NCI-H2107 treated with DMSO at 0.1 percent for 48 hours (cell line): ENCODE measurements at regions not wholly inside any gene's neighbourhood (a gene's known extent, or its start where the extent isn't known, plus 50 kb on each side); places are given as distances from the start of the nearest gene placed in this dataset.
"Not testable (repeated sequence)": the region's sequence is repeated elsewhere in the genome, so short reads cannot be mapped to it uniquely, and the experiment has no call there.

Experiments used
- DNase-seq: peaks from one replicate; lab custom pipeline; 2025; ENCODE audit not compliant: unreplicated experiment; lab: John Stamatoyannopoulos, UW

DNA sequence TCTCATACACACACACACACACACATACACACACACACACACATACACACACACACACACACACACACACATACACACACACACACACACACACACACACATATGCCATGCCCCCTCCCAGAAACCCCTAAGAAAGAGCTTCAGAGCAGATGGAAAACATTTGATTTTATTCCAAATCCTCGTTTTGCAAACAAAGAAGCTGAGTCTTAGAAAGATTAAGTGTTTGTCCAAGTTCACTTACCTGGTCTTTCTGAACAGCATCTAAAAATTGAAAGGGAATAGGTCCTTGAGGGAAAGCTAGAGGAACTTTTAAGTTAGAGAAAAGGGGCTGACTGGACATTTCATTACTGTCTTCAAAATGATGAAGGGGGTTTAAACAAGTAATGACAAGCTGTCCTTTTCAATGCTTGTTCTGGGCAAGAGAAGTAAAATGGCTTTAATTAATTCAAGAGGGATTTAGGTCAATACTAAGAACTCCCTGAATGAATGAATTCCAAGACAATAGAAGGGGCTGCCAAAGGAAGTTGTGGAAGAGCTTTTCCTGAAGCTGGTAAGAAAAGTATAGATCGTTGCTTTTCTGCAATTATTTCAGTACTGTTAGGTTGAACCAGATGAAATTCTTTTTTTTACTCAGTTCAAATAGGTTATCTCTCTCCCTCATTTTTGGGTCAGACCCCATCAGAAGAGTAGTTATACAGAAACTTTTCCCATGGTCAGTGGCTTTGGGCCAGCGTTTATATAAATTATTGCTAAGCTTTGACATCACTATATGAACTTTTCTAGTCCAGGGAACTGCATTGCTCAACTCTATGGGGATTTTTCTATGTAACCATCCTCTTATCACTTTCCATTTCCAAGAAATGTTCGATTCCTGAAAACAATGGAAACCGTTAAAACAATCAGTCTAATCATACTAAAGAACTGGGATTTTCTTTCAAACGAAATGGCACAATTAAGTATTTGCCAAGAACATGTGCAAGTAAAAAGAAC, 261.4 kb downstream of the MTERF1 start:
- no peak for DNase-seq

DNA sequence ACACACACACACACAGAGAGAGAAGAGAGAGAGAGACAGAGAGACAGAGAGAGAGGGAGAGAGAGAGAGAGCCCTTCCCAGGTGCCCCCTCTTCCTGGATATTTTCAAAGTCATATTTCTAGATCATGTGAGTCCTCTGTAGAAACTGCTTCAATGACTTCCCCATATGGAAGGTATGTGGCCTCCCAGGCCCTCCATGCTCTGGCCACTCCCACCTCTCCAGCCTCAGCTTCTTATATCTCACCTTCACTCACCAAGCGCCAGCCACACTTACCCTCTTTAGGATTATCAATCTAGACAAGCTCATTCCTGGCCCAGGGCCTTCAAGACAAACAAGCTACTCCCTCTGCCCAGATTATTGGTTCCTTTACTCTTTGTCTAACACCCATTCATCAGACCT, 259.7 kb downstream of the MTERF1 start:
- DNase-seq: no peak

DNA sequence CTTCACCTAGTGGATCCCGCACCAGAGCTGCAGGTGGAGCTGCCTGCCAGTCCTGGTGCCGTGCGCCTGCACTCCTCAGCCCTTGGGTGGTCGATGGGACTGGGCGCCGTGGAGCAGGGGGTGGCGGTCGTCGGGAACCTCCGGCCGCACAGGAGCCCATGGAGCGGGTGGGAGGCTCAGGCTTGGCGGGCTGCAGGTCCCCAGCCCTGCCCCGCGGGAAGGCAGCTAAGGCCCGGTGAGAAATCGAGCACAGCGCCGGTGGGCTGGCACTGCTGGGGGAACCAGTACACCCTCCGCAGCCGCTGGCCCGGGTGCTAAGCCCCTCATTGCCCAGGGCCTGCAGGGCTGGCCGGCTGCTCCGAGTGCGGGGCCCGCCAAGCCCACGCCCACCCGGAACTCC, 253.2 kb downstream of the MTERF1 start:
- not testable (repeated sequence) for DNase-seq

DNA sequence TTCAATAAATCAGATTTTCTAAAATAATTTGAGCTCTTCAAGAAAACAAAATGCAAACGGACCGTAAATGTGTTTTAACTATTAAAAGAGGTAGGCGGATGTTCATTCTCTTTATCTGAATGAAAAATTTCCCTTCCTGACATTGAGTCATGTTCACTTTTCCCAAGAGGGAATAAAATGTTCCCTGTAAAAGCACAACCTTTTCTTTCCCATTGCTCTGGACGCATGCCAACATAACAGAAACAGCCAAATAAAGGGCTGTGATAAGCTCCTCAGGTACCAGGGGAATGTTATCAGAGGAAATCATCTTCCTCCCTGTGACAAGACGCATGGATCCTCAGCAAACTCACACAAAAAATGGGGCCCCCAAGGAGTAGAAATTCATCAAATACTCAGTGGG, 251.8 kb downstream of the MTERF1 start:
- no peak for DNase-seq

DNA sequence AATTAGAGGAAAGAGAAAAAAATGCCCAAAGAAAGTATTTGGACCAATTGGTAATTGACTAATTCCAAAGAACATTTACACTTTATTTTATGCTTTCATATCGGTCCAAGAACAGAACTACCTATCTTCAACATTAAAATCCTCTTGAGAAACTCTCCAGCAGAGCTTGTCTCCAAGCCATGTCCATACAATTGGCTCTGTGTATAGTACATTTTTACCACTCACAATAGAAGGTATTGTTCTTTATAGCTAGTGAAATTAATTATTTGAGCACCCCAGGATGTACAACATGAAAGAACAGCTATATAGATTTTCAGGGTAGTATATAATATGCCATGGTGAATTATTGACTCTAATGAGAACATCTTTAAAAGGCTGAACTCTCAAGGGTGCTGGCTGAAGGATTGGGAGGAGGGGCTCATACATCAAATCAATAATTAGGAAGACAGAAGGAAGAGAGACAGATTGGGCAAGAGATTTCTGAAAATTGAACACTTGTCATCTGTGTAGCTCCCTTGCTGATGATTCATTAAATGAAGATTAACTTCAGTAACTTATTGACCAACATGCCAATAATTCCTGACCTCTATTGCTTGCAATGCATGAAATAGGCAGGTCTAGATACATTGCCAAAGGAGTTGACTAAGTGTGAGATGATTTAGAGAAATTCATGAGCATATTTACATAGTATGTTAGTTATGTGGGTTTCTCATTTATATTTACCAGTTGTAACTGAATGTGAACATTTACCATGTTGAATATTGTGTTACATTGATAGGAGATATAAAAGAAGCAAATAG, 249.7 kb downstream of the MTERF1 start:
- DNase-seq: no peak

DNA sequence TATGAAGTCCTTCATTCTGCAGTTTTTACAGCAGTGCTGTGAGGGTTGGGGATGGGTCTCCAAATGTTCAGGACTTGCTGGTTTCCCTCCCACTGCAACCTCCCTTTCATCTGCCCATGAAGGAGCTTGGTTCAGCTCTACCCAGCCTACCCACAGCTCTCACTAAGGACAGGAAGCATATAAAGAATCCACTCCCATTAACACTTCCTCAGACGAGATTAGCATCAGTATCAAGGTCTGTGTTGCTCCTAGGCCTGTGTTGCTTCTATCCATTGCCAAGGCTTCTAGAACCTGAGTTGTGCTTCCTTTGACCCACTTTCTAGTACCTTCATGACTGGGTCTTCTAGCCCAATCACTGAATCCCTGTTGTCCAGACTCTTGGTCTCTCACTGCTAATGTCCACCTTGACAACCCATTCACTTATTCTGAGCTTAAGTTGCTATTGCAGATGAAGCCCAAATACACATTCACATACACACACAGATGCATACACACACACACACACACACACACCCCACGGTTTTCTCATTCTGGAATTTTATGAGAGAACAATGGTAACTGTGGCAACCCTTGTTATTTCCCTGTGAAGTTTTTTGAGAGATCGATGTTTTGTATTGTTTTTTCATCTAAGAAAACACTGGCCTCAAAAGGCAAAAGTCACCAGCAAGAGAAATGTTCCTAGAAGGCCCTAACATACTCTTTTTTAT, 248.1 kb downstream of the MTERF1 start:
- DNase-seq: no peak

DNA sequence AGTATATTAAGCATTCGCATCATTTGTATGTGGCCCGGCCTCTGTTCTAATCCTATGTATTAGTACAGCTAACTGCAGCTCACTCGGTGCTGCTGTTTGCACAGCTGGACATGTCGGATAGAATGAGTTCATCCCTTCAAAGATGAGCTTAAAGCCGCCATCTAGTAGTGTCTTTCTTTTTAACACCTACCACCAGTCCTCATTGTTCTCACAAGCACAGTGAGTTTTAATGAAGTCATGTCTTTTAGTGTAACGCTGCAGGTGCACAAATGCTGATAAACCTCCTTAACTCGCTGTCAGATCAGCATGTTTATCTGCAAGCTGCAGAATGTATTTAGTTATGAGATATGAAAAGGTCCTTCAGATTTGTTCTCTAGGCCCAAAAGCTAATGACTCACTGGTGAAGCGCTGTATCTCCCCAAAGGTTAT, 247.5 kb downstream of the MTERF1 start:
- no peak for DNase-seq

DNA sequence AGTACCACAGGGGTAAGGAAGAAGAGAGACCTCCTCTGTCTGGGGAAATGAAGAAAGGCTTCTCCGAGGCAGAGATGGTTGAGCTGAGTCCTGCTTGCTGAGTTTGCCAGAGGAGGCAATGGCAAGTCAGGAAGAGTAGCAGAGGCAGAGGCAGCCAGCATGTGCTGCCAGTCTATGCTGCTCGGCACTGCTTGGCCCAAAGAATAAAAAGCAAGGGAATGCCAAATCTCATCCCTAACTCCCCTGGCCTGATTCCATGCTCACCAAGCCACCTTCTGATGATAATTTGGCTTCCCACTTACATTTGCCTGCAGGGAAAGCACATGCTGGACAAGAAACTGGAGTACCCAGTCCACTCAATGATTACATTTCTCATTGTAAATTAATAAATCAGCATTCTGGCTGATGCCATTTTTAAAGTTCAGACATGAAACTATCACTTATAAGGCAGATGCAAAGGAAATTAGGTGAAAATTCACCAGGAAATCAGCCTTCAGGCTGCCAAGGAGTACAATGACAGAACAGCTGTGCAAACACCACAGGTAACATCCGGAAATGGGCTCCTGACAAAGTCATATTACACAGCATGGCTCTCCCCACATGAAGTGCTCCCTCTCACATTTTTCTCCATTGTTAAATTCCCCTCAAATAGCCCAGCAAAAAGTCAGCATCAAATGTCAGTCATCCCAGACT, 245.9 kb downstream of the MTERF1 start:
- DNase-seq: peak; percentile 94

DNA sequence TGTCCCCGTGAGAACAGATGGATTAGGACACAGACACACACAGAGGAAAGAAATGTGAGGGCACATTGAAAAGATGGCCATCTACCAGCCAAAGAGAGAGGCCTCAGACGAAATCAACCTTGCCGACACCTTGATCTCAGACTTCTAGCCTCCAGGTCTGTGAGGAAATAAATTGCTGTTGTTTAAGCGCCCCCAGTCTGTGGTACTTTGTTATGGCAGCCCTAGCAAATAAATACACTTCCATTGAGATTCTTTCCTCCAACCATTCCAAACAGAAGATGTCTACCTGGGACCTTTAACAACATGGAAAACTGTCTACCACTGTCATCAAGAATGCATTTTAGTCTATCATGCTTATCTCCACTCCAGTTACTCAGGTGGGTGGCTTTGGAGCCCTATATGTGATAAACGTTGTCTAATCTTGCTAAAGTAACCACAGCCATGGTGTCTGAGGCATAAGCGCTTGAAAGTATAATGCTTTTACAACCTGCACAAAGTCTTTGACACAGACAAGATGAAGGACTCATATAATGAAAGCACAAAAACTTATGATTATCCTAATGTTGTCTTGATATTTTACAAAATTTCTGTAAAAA, 244.3 kb downstream of the MTERF1 start:
- no peak for DNase-seq

DNA sequence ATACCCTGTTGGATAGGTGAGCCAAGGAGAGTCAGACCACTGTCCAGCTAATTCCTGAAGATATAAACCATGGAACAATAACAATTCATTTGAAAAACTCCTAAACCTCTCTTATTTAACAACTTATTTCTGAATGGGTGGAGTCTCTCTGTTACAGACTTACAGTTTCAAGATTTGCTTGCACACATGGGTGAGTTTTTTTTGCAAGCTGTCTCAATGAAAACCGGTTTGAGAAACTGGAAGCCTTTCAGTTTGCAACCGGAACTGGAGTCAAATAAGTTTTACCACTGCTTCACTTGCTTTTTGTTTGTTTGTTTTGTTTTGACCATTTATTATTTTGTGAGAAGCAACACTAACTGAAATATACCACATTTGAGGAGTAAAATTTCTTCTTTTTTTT, 243.8 kb downstream of the MTERF1 start:
- no peak for DNase-seq

DNA sequence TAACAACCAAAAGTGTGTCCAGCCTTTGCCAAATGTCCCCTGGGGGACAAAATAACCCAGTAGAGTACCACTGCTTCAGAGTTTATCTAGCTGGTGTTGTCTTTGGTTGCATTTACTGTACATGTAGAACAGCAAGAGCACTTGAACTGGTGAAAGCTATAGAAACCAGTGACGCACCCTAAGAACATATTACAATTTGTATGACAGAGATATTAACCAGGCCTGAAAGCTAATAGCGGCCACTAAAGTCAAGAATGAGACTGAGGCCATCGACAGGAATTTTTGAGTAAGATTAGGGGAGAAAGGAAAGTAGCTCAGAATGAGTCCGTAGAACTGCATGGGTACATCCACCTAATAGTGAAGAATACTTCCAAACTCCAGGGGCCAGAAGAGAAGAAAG, 236.2 kb downstream of the MTERF1 start:
- no peak for DNase-seq

DNA sequence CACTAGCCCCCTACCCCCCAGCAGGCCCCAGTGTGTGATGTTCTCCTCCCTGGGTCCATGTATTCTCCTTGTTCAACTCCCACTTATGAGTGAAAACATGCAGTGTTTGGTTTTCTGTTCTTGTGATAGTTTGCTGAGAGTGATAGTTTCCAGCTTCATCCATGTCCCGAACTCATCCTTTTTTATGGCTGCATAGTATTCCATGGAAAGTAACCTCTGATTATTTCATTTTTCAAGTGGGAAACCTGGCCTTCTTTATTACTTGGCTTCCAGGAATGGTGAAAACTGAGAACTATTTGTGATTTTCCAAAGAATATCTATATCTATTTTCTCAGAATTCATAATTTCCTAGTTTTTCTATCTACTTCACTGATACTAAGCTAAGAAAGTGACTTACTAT, 235.0 kb downstream of the MTERF1 start:
- no peak for DNase-seq

DNA sequence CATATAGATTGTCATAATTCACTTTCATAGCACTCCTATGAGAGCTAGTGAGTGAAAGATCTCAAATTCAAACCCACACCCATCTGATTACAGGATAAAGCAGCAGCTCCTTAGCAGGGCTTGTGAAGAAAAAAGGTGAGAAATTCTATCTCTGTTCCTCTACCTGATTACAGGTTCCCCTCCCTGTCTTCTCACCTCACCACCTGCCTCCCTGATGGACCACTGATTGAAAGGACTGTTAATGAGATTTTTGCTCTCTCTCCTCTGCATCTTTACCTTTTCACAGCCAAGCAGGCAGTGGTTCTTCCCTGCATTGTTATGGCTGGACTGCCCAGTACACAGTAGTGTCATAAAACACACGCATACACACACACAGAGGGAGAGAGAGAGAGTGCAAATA, 228.5 kb downstream of the MTERF1 start:
- DNase-seq: no peak

DNA sequence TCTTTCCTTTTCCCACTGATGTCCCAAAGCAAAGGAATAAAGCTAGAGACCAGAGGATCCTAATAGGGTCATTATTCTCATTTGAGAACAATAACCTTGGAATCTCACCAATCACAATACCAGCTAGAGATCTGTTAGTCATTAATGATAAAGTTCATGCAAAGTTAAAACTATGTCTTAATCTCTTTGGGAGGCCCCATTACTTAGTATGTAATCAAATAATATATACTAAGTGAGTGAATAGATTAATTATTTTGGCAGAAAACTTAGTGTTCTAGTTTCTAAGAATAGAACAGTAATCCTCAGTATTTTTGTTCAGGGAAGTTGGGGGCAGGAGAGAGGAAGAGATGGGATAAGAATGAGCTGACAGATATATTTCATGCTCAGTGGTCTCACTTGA, 227.2 kb downstream of the MTERF1 start:
- DNase-seq: no peak

DNA sequence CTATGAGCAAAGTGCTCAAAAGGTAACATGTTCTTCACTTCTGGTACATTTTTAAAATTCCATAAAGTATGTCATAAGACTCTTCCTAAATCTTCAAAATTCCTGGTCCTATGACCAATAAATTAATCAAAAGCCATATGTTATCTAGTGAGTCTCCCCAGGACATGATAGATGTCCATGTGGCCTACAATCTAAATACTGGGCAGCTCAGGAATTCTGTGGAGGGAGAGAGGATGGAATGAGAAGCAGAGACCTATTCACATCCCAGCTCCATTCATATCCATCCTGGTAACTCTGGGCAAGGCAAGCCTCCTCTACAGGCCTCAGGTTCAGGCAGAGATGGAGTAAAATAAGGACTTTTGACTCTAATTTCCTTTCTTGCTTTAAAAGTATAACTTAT, 224.8 kb downstream of the MTERF1 start:
- no peak for DNase-seq

DNA sequence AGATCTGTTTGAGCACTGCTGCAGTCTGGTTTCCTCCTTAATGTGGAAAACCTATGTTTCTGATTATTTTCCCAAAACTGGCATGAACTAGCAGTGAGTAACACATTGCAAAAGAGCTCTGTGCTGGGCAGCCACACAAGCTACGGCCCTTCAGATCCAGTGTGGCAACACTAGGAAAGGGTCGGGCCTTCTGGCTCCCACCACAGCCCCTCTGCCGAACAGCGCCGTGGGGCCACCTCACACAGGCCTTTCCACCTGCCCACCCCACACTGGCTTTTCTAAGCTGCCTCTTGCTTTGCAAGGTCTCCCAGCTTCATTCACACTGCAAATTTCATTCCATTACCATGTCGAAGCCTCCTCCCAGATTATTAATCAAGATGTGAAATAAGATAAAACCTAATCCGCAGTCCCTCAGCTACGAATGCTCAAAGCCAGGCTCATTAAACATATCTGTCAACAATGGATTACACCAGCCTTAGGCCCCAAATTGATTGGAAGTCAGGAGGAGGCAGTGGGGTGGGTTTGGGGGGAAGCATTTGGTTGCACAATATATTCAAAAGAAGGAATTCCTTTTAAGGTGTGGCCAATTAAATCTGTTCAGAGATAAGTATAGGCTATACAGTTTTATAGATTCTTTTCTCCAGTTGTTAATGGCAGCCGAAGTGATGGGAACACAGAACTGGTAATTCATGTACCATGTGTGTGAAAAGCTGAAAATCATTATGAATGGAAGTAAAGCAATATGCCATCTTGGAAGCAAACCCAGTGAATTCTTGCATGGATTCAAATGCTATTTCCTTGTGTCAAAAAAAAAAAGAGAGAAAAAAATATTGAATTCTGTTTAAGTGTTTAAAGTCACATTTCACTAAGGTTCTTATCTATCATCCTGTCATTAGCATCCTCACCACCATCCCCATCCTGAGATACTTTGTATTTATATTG, 223.7 kb downstream of the MTERF1 start:
- no peak for DNase-seq

DNA sequence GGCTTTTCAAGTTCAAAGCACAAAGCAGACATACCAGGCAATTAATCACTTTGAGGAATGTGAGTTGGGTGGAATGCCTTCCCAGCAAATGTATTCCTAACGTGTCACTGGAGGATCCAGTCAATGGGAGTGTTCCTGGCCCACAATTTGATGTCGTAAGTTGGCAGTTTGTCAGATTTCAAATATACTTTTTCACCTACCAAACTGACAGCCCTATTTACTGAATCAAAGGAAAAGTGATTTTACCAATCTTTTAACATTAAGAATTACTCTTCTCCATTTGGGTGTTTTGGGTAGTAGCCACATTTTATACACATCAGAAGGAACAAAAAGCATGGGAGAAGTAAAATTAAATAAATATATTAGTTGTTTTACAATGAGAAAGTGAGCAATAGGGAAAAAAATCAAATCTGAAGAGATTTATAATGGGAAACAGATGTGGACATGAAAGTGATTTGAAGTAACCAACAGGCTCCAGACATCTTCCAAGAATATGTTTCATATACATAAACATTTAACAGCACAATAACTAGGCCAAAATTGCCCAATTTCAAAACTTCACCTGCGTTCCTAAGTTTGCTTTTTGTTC, 222.9 kb downstream of the MTERF1 start:
- no peak for DNase-seq

DNA sequence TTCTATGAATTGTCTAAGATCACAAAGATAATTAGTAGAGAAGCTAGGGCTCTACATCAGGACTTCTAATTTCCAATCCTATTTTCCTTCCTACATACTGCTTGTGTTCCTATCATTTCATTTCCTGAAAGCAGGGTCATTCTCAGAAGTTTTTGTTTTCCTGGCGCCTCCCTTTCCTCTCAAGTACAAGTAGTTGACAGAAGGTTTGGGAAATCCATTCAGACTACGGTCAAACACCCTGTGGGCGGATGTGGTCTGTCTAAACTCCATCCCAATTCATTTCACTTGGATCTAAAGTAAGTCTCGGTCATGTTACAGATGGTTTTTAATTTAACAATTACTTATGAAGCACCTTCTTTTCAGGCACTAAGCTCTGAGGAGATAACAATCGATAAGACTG, 221.4 kb downstream of the MTERF1 start:
- DNase-seq: no peak

DNA sequence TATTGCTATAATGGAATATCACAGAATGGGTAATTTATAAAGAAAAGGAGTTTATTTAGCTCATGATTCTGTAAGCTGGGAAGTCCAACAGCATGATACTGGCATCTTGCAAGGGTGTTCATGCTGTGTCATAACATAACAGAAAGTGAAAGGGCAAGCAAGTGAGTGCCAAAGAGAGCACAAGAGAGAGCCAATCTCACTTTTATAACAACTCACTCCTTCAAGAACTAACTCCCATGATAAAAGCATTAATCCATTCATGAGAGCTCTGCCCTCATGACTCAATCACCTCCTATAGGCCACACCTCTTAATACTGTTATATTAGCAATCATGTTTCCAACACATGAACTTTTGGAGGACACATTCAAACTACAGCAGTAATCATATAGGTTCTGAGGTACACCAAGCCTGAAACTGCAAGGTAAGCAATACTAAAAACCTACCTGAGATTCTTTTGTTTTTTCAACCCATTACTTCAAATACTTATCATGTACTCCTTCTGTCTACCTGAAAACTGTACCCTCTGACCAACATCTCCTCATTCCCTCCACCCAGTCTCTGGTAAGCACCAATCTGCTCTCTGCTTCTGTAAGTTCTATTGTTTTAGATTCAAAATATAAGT, 219.7 kb downstream of the MTERF1 start:
- DNase-seq: no peak
